BLaER1 (cell line): ENCODE measurements at regions not wholly inside any gene's neighbourhood (a gene's known extent, or its start where the extent isn't known, plus 50 kb on each side); places are given as distances from the start of the nearest gene placed in this dataset.

Experiments used
- H3K27ac ChIP-seq: shearing (Covaris generic); formaldehyde crosslinking; 2 replicates; pipeline ENCODE4 v1.8.1; 2022
- H3K27me3 ChIP-seq: shearing (Covaris generic); formaldehyde crosslinking; 2 replicates; pipeline ENCODE4 v1.8.1; 2022
- H3K36me3 ChIP-seq: shearing (Covaris generic); formaldehyde crosslinking; 2 replicates; pipeline ENCODE4 v1.8.1; 2022
- H3K4me1 ChIP-seq: shearing (Covaris generic); formaldehyde crosslinking; 2 replicates; pipeline ENCODE4 v1.8.1; 2022
- H3K4me2 ChIP-seq: shearing (Covaris generic); formaldehyde crosslinking; 2 replicates; pipeline ENCODE4 v1.8.1; 2022
- H3K4me3 ChIP-seq: shearing (Covaris generic); formaldehyde crosslinking; 2 replicates; pipeline ENCODE4 v1.8.1; 2022
- H3K9ac ChIP-seq: shearing (Covaris generic); formaldehyde crosslinking; 2 replicates; pipeline ENCODE4 v1.8.1; 2022
- H3K9me3 ChIP-seq: shearing (Covaris generic); formaldehyde crosslinking; 2 replicates; pipeline ENCODE4 v1.8.1; 2022
- H4K20me1 ChIP-seq: shearing (Covaris generic); formaldehyde crosslinking; 2 replicates; pipeline ENCODE4 v1.8.1; 2022
- Cebpa-rat ChIP-seq: shearing (Covaris generic); IDR thresholded peaks from 2 replicates; pipeline ENCODE4 v1.8.1; 2022

- H3K4me2 ChIP-seq, result no peak overlapping the region
- no peaks in the 10 kb centered on the region for H3K27me3 ChIP-seq
- H4K20me1 ChIP-seq, result no peaks in the 10 kb centered on the region
- H3K4me3 ChIP-seq, result no peak overlapping the region
- peaks cover 42% of the 10 kb centered on the region for H3K4me1 ChIP-seq
- H3K9me3 ChIP-seq, result no peaks in the 10 kb centered on the region
- H3K36me3 ChIP-seq, result no peaks in the 10 kb centered on the region
- no peak overlapping the region for H3K9ac ChIP-seq
- no peak overlapping the region for H3K27ac ChIP-seq
- no peak for TF ChIP-seq Cebpa-rat
These were observed 168.2 kb downstream of the MN1 start for GRCh38 chr22:27633296-27633871.

- Histone ChIP-seq H3K36me3 (no peaks in the 10 kb centered on the region), H3K27ac (no peak overlapping the region), H3K27me3 (no peaks in the 10 kb centered on the region), H3K4me2 (no peak overlapping the region), H3K4me1 (peaks cover 50% of the 10 kb centered on the region), H3K9ac (no peak overlapping the region), H4K20me1 (no peaks in the 10 kb centered on the region), H3K9me3 (no peaks in the 10 kb centered on the region), H3K4me3 (no peak overlapping the region)
- no peak for TF ChIP-seq Cebpa-rat
These were observed 167.4 kb downstream of the MN1 start for GRCh38 chr22:27634043-27634740.

GRCh38 chr22:27635435-27635834 lies 166.1 kb downstream of the MN1 start:
- Histone ChIP-seq H3K4me2 (no peak overlapping the region), H3K4me3 (no peak overlapping the region), H3K9ac (no peak overlapping the region), H3K27ac (peak overlapping the region; percentile 46; the same call in 1 of the 2 replicates), H3K27me3 (no peaks in the 10 kb centered on the region), H3K4me1 (peaks cover 55% of the 10 kb centered on the region), H4K20me1 (no peaks in the 10 kb centered on the region), H3K36me3 (no peaks in the 10 kb centered on the region), H3K9me3 (no peaks in the 10 kb centered on the region)
- TF ChIP-seq Cebpa-rat, result no peak

- Histone ChIP-seq H3K4me3 (no peak overlapping the region), H3K36me3 (no peaks in the 10 kb centered on the region), H3K9ac (no peak overlapping the region), H3K27me3 (no peaks in the 10 kb centered on the region), H3K27ac (peak overlapping the region; percentile 46; the same call in 1 of the 2 replicates), H4K20me1 (no peaks in the 10 kb centered on the region), H3K9me3 (no peaks in the 10 kb centered on the region), H3K4me1 (peaks cover 55% of the 10 kb centered on the region), H3K4me2 (no peak overlapping the region)
- no peak for TF ChIP-seq Cebpa-rat
These were observed 165.7 kb downstream of the MN1 start for GRCh38 chr22:27635852-27636251.

GRCh38 chr22:27636716-27637508 lies 164.6 kb downstream of the MN1 start:
- Histone ChIP-seq H3K27ac (peak overlapping the region; percentile 71), H3K4me2 (peak overlapping the region; percentile 91), H3K9ac (peak overlapping the region; percentile 54; the same call in 1 of the 2 replicates), H4K20me1 (no peaks in the 10 kb centered on the region), H3K4me1 (peaks cover 59% of the 10 kb centered on the region), H3K9me3 (no peaks in the 10 kb centered on the region), H3K36me3 (no peaks in the 10 kb centered on the region), H3K4me3 (no peak overlapping the region), H3K27me3 (no peaks in the 10 kb centered on the region)
- no peak for TF ChIP-seq Cebpa-rat

GRCh38 chr22:27637604-27638003 lies 164.0 kb downstream of the MN1 start:
- Histone ChIP-seq H3K4me1 (peaks cover 59% of the 10 kb centered on the region), H3K27me3 (no peaks in the 10 kb centered on the region), H3K27ac (peak overlapping the region; percentile 71), H3K36me3 (no peaks in the 10 kb centered on the region), H4K20me1 (no peaks in the 10 kb centered on the region), H3K4me3 (no peak overlapping the region), H3K9ac (peak overlapping the region; percentile 54; the same call in 1 of the 2 replicates), H3K9me3 (no peaks in the 10 kb centered on the region), H3K4me2 (peak overlapping the region; percentile 91)
- TF ChIP-seq Cebpa-rat, result no peak

GRCh38 chr22:27638329-27639233 lies 163.0 kb downstream of the MN1 start:
- TF ChIP-seq Cebpa-rat, result no peak
- Histone ChIP-seq H3K4me2 (peak overlapping the region; percentile 91), H3K27me3 (no peaks in the 10 kb centered on the region), H3K9ac (peak overlapping the region; percentile 72; the same call in 1 of the 2 replicates), H3K9me3 (no peaks in the 10 kb centered on the region), H3K36me3 (no peaks in the 10 kb centered on the region), H3K4me3 (no peak overlapping the region), H3K27ac (peak overlapping the region; percentile 80), H4K20me1 (no peaks in the 10 kb centered on the region), H3K4me1 (peaks cover 59% of the 10 kb centered on the region)

- Histone ChIP-seq H3K27ac (peak overlapping the region; percentile 80), H3K36me3 (no peaks in the 10 kb centered on the region), H3K27me3 (no peaks in the 10 kb centered on the region), H3K9ac (peak overlapping the region; percentile 72), H3K4me3 (no peak overlapping the region), H3K4me1 (peaks cover 59% of the 10 kb centered on the region), H4K20me1 (no peaks in the 10 kb centered on the region), H3K4me2 (peak overlapping the region; percentile 91), H3K9me3 (no peaks in the 10 kb centered on the region)
- TF ChIP-seq Cebpa-rat, result no peak
These were observed 162.1 kb downstream of the MN1 start for GRCh38 chr22:27639248-27640086.
